ENCODE measurements at regions not wholly inside any gene's neighbourhood (a gene's known extent, or its start where the extent isn't known, plus 50 kb on each side); places are given as distances from the start of the nearest gene placed in this dataset.
"Not testable (repeated sequence)": the region's sequence is repeated elsewhere in the genome, so short reads cannot be mapped to it uniquely, and the experiment has no call there.

GRCh38 chr12:25394775-25395174 lies 144.0 kb upstream of the KRAS start:
- RAD21 ChIA-PET (ENCODE audit: unreplicated experiment) = interaction anchor here (1.4 kb wide), 1 partner anchor 28 kb away, joined by 3 read pairs; no protein-coding TSS in a partner anchor

GRCh38 chr12:25394025-25394424 lies 143.3 kb upstream of the KRAS start:
- no peaks in the 10 kb centered on the region; the same call in 1 of the 3 replicates for H3K9me3 ChIP-seq (replicated peaks; ENCODE audit: control insufficient read depth, insufficient read depth, low read length)
- POLR2A ChIA-PET = interaction anchor here (0.7 kb wide), 1 partner anchor 82 kb away, joined by 3 read pairs; no protein-coding TSS in a partner anchor
- no peaks in the 10 kb centered on the region for H3K79me2 ChIP-seq (ENCODE audit: control insufficient read depth, insufficient read depth, low read length)
- DNase-seq (ENCODE audit: low read depth, low spot score) (no peak), ATAC-seq (no peak), FAIRE-seq (no peak)
- no peak overlapping the region for H3K4me3 ChIP-seq
- CTCF ChIA-PET = no interaction called here
- no TSS peak for BruUV-seq (replicated peaks)
- H3K27ac ChIP-seq (ENCODE audit: control insufficient read depth, insufficient read depth) = no peak overlapping the region
- H3K9ac ChIP-seq (ENCODE audit: control insufficient read depth, insufficient read depth, low read length) = no peak overlapping the region
- WGBS (ENCODE audit: insufficient coverage, insufficient replicate concordance, low lambda C conversion rate, missing lambda C conversion rate) = 52% methylated on average over 9 of the region's 9 CpGs
- peaks cover 0 to 3% of the 10 kb centered on the region in 2 experiments; a peak in 1 of 4 replicates for H3K27me3 ChIP-seq (replicated peaks in 1 of 2; ENCODE audit: control insufficient read depth in 2 of 2, insufficient read depth in 2 of 2, low read length in 1 of 2)
- SMC1A ChIA-PET (ENCODE audit: uncharacterized antibody, unreplicated experiment) = no interaction called here
- H2AFZ ChIP-seq (ENCODE audit: control insufficient read depth, low read depth, low read length) = no peak overlapping the region
- RAD21 ChIA-PET (ENCODE audit: unreplicated experiment) = interaction anchor here (0.5 to 1.4 kb wide), 2 partner anchors 28 to 202 kb away, joined by 3 read pairs; no protein-coding TSS in a partner anchor
- no peaks in the 10 kb centered on the region for H3K36me3 ChIP-seq (ENCODE audit: control insufficient read depth in 2 of 2, insufficient read depth in 2 of 2, low read length in 1 of 2)
- TF ChIP-seq RBBP5 (conservative IDR thresholded peaks at IDR 0.05) = no peak
- TF ChIP-seq HDAC6 (IDR thresholded peaks at IDR 0.05; ENCODE audit: unreplicated experiment) = no peak
- TF ChIP-seq SMAD5 (IDR thresholded peaks at IDR 0.05; ENCODE audit: low read depth) = no peak
- no peak for TF ChIP-seq MYC (IDR thresholded peaks at IDR 0.05; ENCODE audit: insufficient read depth, insufficient read length, insufficient replicate concordance, low read length, severe bottlenecking)
- TF ChIP-seq RUNX3 (IDR thresholded peaks at IDR 0.05; ENCODE audit: low read length) = no peak
- TF ChIP-seq NFYA (IDR thresholded peaks at IDR 0.05; ENCODE audit: borderline replicate concordance, low read depth, low read length) = no peak
- no peak for TF ChIP-seq MXI1 (IDR thresholded peaks at IDR 0.05; ENCODE audit: low read depth, low read length)
- no peak for TF ChIP-seq POLR2AphosphoS5 (IDR thresholded peaks at IDR 0.05; ENCODE audit: low read length)
- in situ Hi-C loops (cut with MboI) (no loop called here), intact Hi-C loops (cut with micrococcal nuclease; ENCODE audit: unreplicated experiment) (no loop called here)
- H3K4me2 ChIP-seq (ENCODE audit: control insufficient read depth, insufficient read depth) = no peak overlapping the region
- no peaks in the 10 kb centered on the region for H3K4me1 ChIP-seq (ENCODE audit: control insufficient read depth, insufficient read depth, low read length)
- no peaks in the 10 kb centered on the region for H4K20me1 ChIP-seq (ENCODE audit: control insufficient read depth, insufficient read depth)

More at GRCh38 chr12:25394775-25395174, 144.0 kb upstream of the KRAS start:
- H3K36me3 ChIP-seq (ENCODE audit: control insufficient read depth in 2 of 2, insufficient read depth in 2 of 2, low read length in 1 of 2); in situ Hi-C loops (cut with MboI); H3K4me2 ChIP-seq (ENCODE audit: control insufficient read depth, insufficient read depth); H3K27ac ChIP-seq (ENCODE audit: control insufficient read depth, insufficient read depth); BruUV-seq (replicated peaks); H2AFZ ChIP-seq (ENCODE audit: control insufficient read depth, low read depth, low read length); SMC1A ChIA-PET (ENCODE audit: uncharacterized antibody, unreplicated experiment); H3K27me3 ChIP-seq (replicated peaks in 1 of 2; ENCODE audit: control insufficient read depth in 2 of 2, insufficient read depth in 2 of 2, low read length in 1 of 2); ATAC-seq; H3K4me1 ChIP-seq (ENCODE audit: control insufficient read depth, insufficient read depth, low read length); H4K20me1 ChIP-seq (ENCODE audit: control insufficient read depth, insufficient read depth); H3K9me3 ChIP-seq (replicated peaks; ENCODE audit: control insufficient read depth, insufficient read depth, low read length); H3K79me2 ChIP-seq (ENCODE audit: control insufficient read depth, insufficient read depth, low read length); H3K9ac ChIP-seq (ENCODE audit: control insufficient read depth, insufficient read depth, low read length); FAIRE-seq; DNase-seq (ENCODE audit: low read depth, low spot score); H3K4me3 ChIP-seq; intact Hi-C loops (cut with micrococcal nuclease; ENCODE audit: unreplicated experiment): not testable (repeated sequence)
- POLR2A ChIA-PET = interaction anchor here (0.6 to 0.7 kb wide), 2 partner anchors 82 to 442 kb away, joined by 3 to 4 read pairs; no protein-coding TSS in a partner anchor
- CTCF ChIA-PET = interaction anchor here (0.7 kb wide), 1 partner anchor 186 kb away, joined by 3 read pairs; no protein-coding TSS in a partner anchor
- WGBS (ENCODE audit: insufficient coverage, insufficient replicate concordance, low lambda C conversion rate, missing lambda C conversion rate) = 64% methylated on average over 4 of the region's 4 CpGs

- H3K79me2 ChIP-seq (ENCODE audit: control insufficient read depth, insufficient read depth, low read length); SMC1A ChIA-PET (ENCODE audit: uncharacterized antibody, unreplicated experiment); H3K4me3 ChIP-seq; intact Hi-C loops (cut with micrococcal nuclease; ENCODE audit: unreplicated experiment); ATAC-seq; CTCF ChIA-PET; H3K27ac ChIP-seq (ENCODE audit: control insufficient read depth, insufficient read depth); H4K20me1 ChIP-seq (ENCODE audit: control insufficient read depth, insufficient read depth); H3K9ac ChIP-seq (ENCODE audit: control insufficient read depth, insufficient read depth, low read length); H3K4me2 ChIP-seq (ENCODE audit: control insufficient read depth, insufficient read depth); H3K36me3 ChIP-seq (ENCODE audit: control insufficient read depth in 2 of 2, insufficient read depth in 2 of 2, low read length in 1 of 2); H2AFZ ChIP-seq (ENCODE audit: control insufficient read depth, low read depth, low read length); RAD21 ChIA-PET (ENCODE audit: unreplicated experiment); POLR2A ChIA-PET; DNase-seq (ENCODE audit: low read depth, low spot score); H3K9me3 ChIP-seq (replicated peaks; ENCODE audit: control insufficient read depth, insufficient read depth, low read length); in situ Hi-C loops (cut with MboI); BruUV-seq (replicated peaks); FAIRE-seq; H3K27me3 ChIP-seq (replicated peaks in 1 of 2; ENCODE audit: control insufficient read depth in 2 of 2, insufficient read depth in 2 of 2, low read length in 1 of 2): not testable (repeated sequence)
- peaks cover 14% of the 10 kb centered on the region for H3K4me1 ChIP-seq (ENCODE audit: control insufficient read depth, insufficient read depth, low read length)
- WGBS (ENCODE audit: insufficient coverage, insufficient replicate concordance, low lambda C conversion rate, missing lambda C conversion rate) = 81% methylated on average over 21 of the region's 25 CpGs
These were observed 140.6 kb upstream of the KRAS start for GRCh38 chr12:25391346-25391745.
